ENCODE measurements at regions not wholly inside any gene's neighbourhood (a gene's known extent, or its start where the extent isn't known, plus 50 kb on each side); places are given as distances from the start of the nearest gene placed in this dataset.

- TF ChIP-seq CTCF (IDR thresholded peaks at IDR 0.05) (no peak), POLR2A (IDR thresholded peaks at IDR 0.05) (no peak)
Observed at GRCh38 chr1:232274236-232274855, 355.6 kb downstream of the SIPA1L2 start.
